ENCODE measurements at regions not wholly inside any gene's neighbourhood (a gene's known extent, or its start where the extent isn't known, plus 50 kb on each side); places are given as distances from the start of the nearest gene placed in this dataset.

GRCh38 chr6:84464471-84464870, 237.0 kb upstream of the CEP162 start (continued):
- no peak for TF ChIP-seq CTCF (IDR thresholded peaks at IDR 0.05; ENCODE audit: control extremely low read depth in 1 of 3, insufficient read depth in 1 of 3, low read depth in 1 of 3, low read length in 3 of 3)
- no peak for TF ChIP-seq KDM4A (IDR thresholded peaks at IDR 0.05; ENCODE audit: low read depth, low read length, severe bottlenecking)
- no peak for TF ChIP-seq SUZ12 (IDR thresholded peaks at IDR 0.05; ENCODE audit: low read length)
- no peak for TF ChIP-seq SRF (IDR thresholded peaks at IDR 0.05; ENCODE audit: low read depth, low read length)

All from H1 (cell line).